Mesenchymal stem cell (in vitro differentiated cells and primary cell): ENCODE measurements at regions not wholly inside any gene's neighbourhood (a gene's known extent, or its start where the extent isn't known, plus 50 kb on each side); places are given as distances from the start of the nearest gene placed in this dataset.

ENCODE experiments used
- DNase-seq: peaks from one replicate; pipeline ENCODE4 v3.0.0-alpha.2; 2013
- H2AFZ ChIP-seq: one replicate; pipeline ENCODE4 v1.6.1; 2013; ENCODE audit warnings: low read depth, mild to moderate bottlenecking, control low read depth, inconsistent platforms, low read length, moderate library complexity
- H2AK5ac ChIP-seq: 2 replicates; pipeline ENCODE4 v1.6.1; 2013; ENCODE audit warnings: low read length, moderate library complexity, mild to moderate bottlenecking, inconsistent platforms; ENCODE audit not compliant: severe bottlenecking
- H2BK120ac ChIP-seq: one replicate; pipeline ENCODE4 v1.6.1; 2013; ENCODE audit warnings: low read depth, mild to moderate bottlenecking, inconsistent platforms, low read length, moderate library complexity
- H2BK12ac ChIP-seq, 2 experiments: one replicate each; pipeline ENCODE4 v1.6.1; 2013; ENCODE audit warnings: inconsistent platforms in 2 of 2, low read length in 2 of 2, mild to moderate bottlenecking in 2 of 2, moderate library complexity in 2 of 2, control low read depth in 1 of 2
- H2BK15ac ChIP-seq: one replicate; pipeline ENCODE4 v1.6.1; 2013; ENCODE audit warnings: mild to moderate bottlenecking, low read depth, inconsistent platforms; ENCODE audit not compliant: poor library complexity, severe bottlenecking
- H2BK5ac ChIP-seq: 2 replicates; pipeline ENCODE4 v1.6.1; 2013; ENCODE audit warnings: low read depth, mild to moderate bottlenecking, low read length, control low read depth, inconsistent platforms; ENCODE audit not compliant: poor library complexity, severe bottlenecking
- H3K14ac ChIP-seq, 2 experiments: one replicate each; pipeline ENCODE4 v1.6.1; 2013; ENCODE audit warnings: inconsistent platforms in 2 of 2, low read length in 2 of 2, control low read depth in 1 of 2, mild to moderate bottlenecking in 1 of 2, moderate library complexity in 1 of 2
- H3K18ac ChIP-seq, 2 experiments: one replicate each; pipeline ENCODE4 v1.6.1; 2013; ENCODE audit warnings: inconsistent platforms in 2 of 2, low read length in 2 of 2, control low read depth in 1 of 2, low read depth in 1 of 2, mild to moderate bottlenecking in 1 of 2
- H3K23ac ChIP-seq, 2 experiments: one replicate each; pipeline ENCODE4 v1.6.1; 2013; ENCODE audit warnings: inconsistent platforms in 2 of 2, low read length in 2 of 2, mild to moderate bottlenecking in 2 of 2, moderate library complexity in 2 of 2, control low read depth in 1 of 2
- H3K27ac ChIP-seq: 2 replicates; pipeline ENCODE4 v1.5.1; 2013; ENCODE audit warnings: mild to moderate bottlenecking, moderate library complexity, low read length, control low read depth, inconsistent platforms; ENCODE audit not compliant: poor library complexity, severe bottlenecking
- H3K27me3 ChIP-seq, 2 experiments: 2 replicates each; pipeline versions ENCODE4 v1.6.1 to v1.7.0; 2013; ENCODE audit warnings: low read length in 2 of 2, mild to moderate bottlenecking in 2 of 2, moderate library complexity in 2 of 2, control low read depth in 1 of 2, inconsistent platforms in 1 of 2; ENCODE audit not compliant: control insufficient read depth in 1 of 2, insufficient read depth in 1 of 2
- H3K36me3 ChIP-seq, 2 experiments: 2 replicates each; pipeline versions ENCODE4 v1.6.1 to v1.7.0; 2013; ENCODE audit warnings: low read length in 2 of 2, control low read depth in 1 of 2, inconsistent platforms in 1 of 2, low read depth in 1 of 2, mild to moderate bottlenecking in 1 of 2; ENCODE audit not compliant: insufficient read depth in 2 of 2, control insufficient read depth in 1 of 2
- H3K4ac ChIP-seq, 2 experiments: one replicate each; pipeline ENCODE4 v1.6.1; 2013; ENCODE audit warnings: inconsistent platforms in 2 of 2, low read length in 2 of 2, mild to moderate bottlenecking in 2 of 2, moderate library complexity in 2 of 2, control low read depth in 1 of 2, low read depth in 1 of 2
- H3K4me1 ChIP-seq: 2 replicates; pipeline ENCODE4 v1.6.1; 2013; ENCODE audit warnings: low read depth, low read length, control low read depth; ENCODE audit not compliant: control insufficient read depth, insufficient read depth
- H3K4me2 ChIP-seq: 2 replicates; pipeline ENCODE4 v1.6.1; 2013; ENCODE audit warnings: low read length, mild to moderate bottlenecking, inconsistent platforms; ENCODE audit not compliant: poor library complexity, severe bottlenecking
- H3K4me3 ChIP-seq, 2 experiments: 2 replicates each; pipeline versions ENCODE4 v1.5.1 to v1.7.0; 2013; ENCODE audit warnings: low read length in 2 of 2, mild to moderate bottlenecking in 2 of 2, control low read depth in 1 of 2, low read depth in 1 of 2; ENCODE audit not compliant: insufficient read depth in 1 of 2
- H3K79me1 ChIP-seq: replicated peaks from 2 replicates; pipeline ENCODE4 v1.6.1; 2013; ENCODE audit warnings: mild to moderate bottlenecking, control low read depth, low read length, inconsistent platforms; ENCODE audit not compliant: poor library complexity, severe bottlenecking
- H3K9ac ChIP-seq: 2 replicates; pipeline ENCODE4 v1.7.0; 2013; ENCODE audit warnings: mild to moderate bottlenecking, low read length, moderate library complexity
- H3K9me3 ChIP-seq: 2 replicates; pipeline ENCODE4 v1.7.0; 2013; ENCODE audit warnings: mild to moderate bottlenecking, low read length; ENCODE audit not compliant: control insufficient read depth
- H4K8ac ChIP-seq: one replicate; pipeline ENCODE4 v1.6.1; 2013; ENCODE audit warnings: inconsistent platforms, mild to moderate bottlenecking, low read length, moderate library complexity
- H4K91ac ChIP-seq: one replicate; pipeline ENCODE4 v1.6.1; 2013; ENCODE audit warnings: mild to moderate bottlenecking, low read length, inconsistent platforms
- WGBS: methylation state at CpG from one replicate; pipeline ENCODE4 v1.1.7; 2013; ENCODE audit warnings: mixed read lengths; 5-methylcytosine and 5-hydroxymethylcytosine counted together

GRCh38 chr7:26525398-26526264, 234.0 kb downstream of the SNX10 start:
- DNase-seq: no peak
- no peak overlapping the region for H3K4me3 ChIP-seq
- H3K9ac ChIP-seq: no peak overlapping the region
- H3K79me1 ChIP-seq: no peaks in the 10 kb centered on the region
- H3K27me3 ChIP-seq: peaks cover 6 to 13% of the 10 kb centered on the region in 2 experiments
- H3K14ac ChIP-seq: no peak overlapping the region
- H4K8ac ChIP-seq: no peak overlapping the region
- H3K9me3 ChIP-seq: no peaks in the 10 kb centered on the region
- no peak overlapping the region for H2BK5ac ChIP-seq
- H3K4me1 ChIP-seq: no peaks in the 10 kb centered on the region
- H3K23ac ChIP-seq: no peak overlapping the region
- H2AK5ac ChIP-seq: no peak overlapping the region
- no peak overlapping the region for H2BK15ac ChIP-seq
- H3K36me3 ChIP-seq: no peaks in the 10 kb centered on the region
- no peak overlapping the region for H3K4me2 ChIP-seq
- H2BK120ac ChIP-seq: no peak overlapping the region
- 56% methylated on average over 16 of the region's 16 CpGs for WGBS
- no peak overlapping the region for H3K18ac ChIP-seq
- H3K27ac ChIP-seq: no peak overlapping the region
- no peak overlapping the region for H3K4ac ChIP-seq
- no peak overlapping the region for H2BK12ac ChIP-seq
- H4K91ac ChIP-seq: peak overlapping the region; percentile 56
- no peak overlapping the region for H2AFZ ChIP-seq

GRCh38 chr7:26526265-26526587, 234.6 kb downstream of the SNX10 start:
- Histone ChIP-seq H3K14ac (no peak overlapping the region), H3K4me1 (no peaks in the 10 kb centered on the region), H2BK120ac (no peak overlapping the region), H4K8ac (no peak overlapping the region), H2AFZ (no peak overlapping the region), H2AK5ac (no peak overlapping the region), H3K27ac (no peak overlapping the region), H3K4me3 (no peak overlapping the region), H3K27me3 (peaks cover 11 to 16% of the 10 kb centered on the region in 2 experiments), H3K4me2 (no peak overlapping the region), H4K91ac (peak overlapping the region; percentile 56), H2BK12ac (no peak overlapping the region), H3K4ac (no peak overlapping the region), H3K9ac (no peak overlapping the region), H3K18ac (no peak overlapping the region), H3K79me1 (no peaks in the 10 kb centered on the region), H3K36me3 (no peaks in the 10 kb centered on the region), H3K9me3 (no peaks in the 10 kb centered on the region), H2BK15ac (no peak overlapping the region), H2BK5ac (no peak overlapping the region), H3K23ac (no peak overlapping the region)
- 57% methylated on average over 4 of the region's 4 CpGs for WGBS
- no peak for DNase-seq

GRCh38 chr7:26531926-26532325, 240.3 kb downstream of the SNX10 start:
- H4K91ac ChIP-seq: no peak overlapping the region
- H3K27me3 ChIP-seq: peaks cover 23 to 30% of the 10 kb centered on the region in 2 experiments
- no peak overlapping the region for H3K4me3 ChIP-seq
- no peaks in the 10 kb centered on the region for H3K79me1 ChIP-seq
- no peak overlapping the region for H2BK12ac ChIP-seq
- no peaks in the 10 kb centered on the region for H3K9me3 ChIP-seq
- H3K4me1 ChIP-seq: no peaks in the 10 kb centered on the region
- no peak overlapping the region for H3K23ac ChIP-seq
- H4K8ac ChIP-seq: no peak overlapping the region
- H2BK5ac ChIP-seq: no peak overlapping the region
- H3K4ac ChIP-seq: no peak overlapping the region
- no peak overlapping the region for H3K4me2 ChIP-seq
- no peak overlapping the region for H2AK5ac ChIP-seq
- H2BK120ac ChIP-seq: no peak overlapping the region
- no peak overlapping the region for H2BK15ac ChIP-seq
- no peak overlapping the region for H3K14ac ChIP-seq
- H3K27ac ChIP-seq: no peak overlapping the region
- H2AFZ ChIP-seq: no peak overlapping the region
- no peaks in the 10 kb centered on the region for H3K36me3 ChIP-seq
- DNase-seq: no peak
- no peak overlapping the region for H3K18ac ChIP-seq
- no peak overlapping the region for H3K9ac ChIP-seq
- WGBS: no CpG with 5 or more reads among the region's 1 CpG

- H3K18ac ChIP-seq: no peak overlapping the region
- H3K36me3 ChIP-seq: no peaks in the 10 kb centered on the region
- no peak overlapping the region for H3K4me2 ChIP-seq
- no peak overlapping the region for H3K27ac ChIP-seq
- H2BK5ac ChIP-seq: no peak overlapping the region
- H2BK120ac ChIP-seq: no peak overlapping the region
- H4K91ac ChIP-seq: no peak overlapping the region
- 83% methylated on average over 1 of the region's 1 CpG for WGBS
- H3K4me1 ChIP-seq: no peaks in the 10 kb centered on the region
- no peak overlapping the region for H2BK15ac ChIP-seq
- H3K79me1 ChIP-seq: no peaks in the 10 kb centered on the region
- H3K4ac ChIP-seq: no peak overlapping the region
- H3K4me3 ChIP-seq: no peak overlapping the region
- DNase-seq: no peak
- no peak overlapping the region for H4K8ac ChIP-seq
- H3K23ac ChIP-seq: no peak overlapping the region
- H3K27me3 ChIP-seq: peaks cover 28 to 34% of the 10 kb centered on the region in 2 experiments
- H2AK5ac ChIP-seq: no peak overlapping the region
- no peak overlapping the region for H2AFZ ChIP-seq
- H3K14ac ChIP-seq: no peak overlapping the region
- no peak overlapping the region for H2BK12ac ChIP-seq
- no peak overlapping the region for H3K9ac ChIP-seq
- no peaks in the 10 kb centered on the region for H3K9me3 ChIP-seq
Measured at GRCh38 chr7:26532471-26532870, 240.8 kb downstream of the SNX10 start.
